Naive thymus-derived CD4-positive, alpha-beta T cell (primary cell): ENCODE measurements at regions not wholly inside any gene's neighbourhood (a gene's known extent, or its start where the extent isn't known, plus 50 kb on each side); places are given as distances from the start of the nearest gene placed in this dataset.

ENCODE experiments used
- ATAC-seq: fragments of 150-1000 bp; cut with Tn5 transposase; 2 replicates; pipeline ENCODE4 v1.10.0; 2021; ENCODE audit warnings: mild to moderate bottlenecking, moderate library complexity
- CTCF ChIA-PET: fragments of 350-600 bp; sonication (Branson Sonifier 250); formaldehyde crosslinking; loops from one replicate; lab custom pipeline; 2021; ENCODE audit warnings: antibody characterized with exemption; lab: Charles Lee
- POLR2A ChIA-PET: fragments of 350-600 bp; sonication (Branson Sonifier 250); formaldehyde crosslinking; loops from one replicate; lab custom pipeline; 2021; ENCODE audit warnings: antibody characterized with exemption, inconsistent platforms; lab: Charles Lee
- DNase-seq, 9 donors: peaks; one replicate each; pipeline versions ENCODE4 v3.0.0 to v3.0.0-alpha.2; 2020 to 2022; ENCODE audit warnings: mixed read lengths in 1 of 9
- H3K27ac ChIP-seq: one replicate; pipeline ENCODE4 v1.7.0; 2013; ENCODE audit warnings: mild to moderate bottlenecking, low read depth, low read length, moderate library complexity
- H3K27me3 ChIP-seq, 2 donors: one replicate each; pipeline ENCODE4 v1.7.0; 2013; ENCODE audit warnings: low read length in 2 of 2, mild to moderate bottlenecking in 2 of 2, moderate library complexity in 2 of 2; ENCODE audit not compliant: control insufficient read depth in 2 of 2, insufficient read depth in 2 of 2
- H3K36me3 ChIP-seq, 3 experiments: 1 replicate in 2 of 3; 2 replicates in 1 of 3; pipeline ENCODE4 v1.7.0; 2013; ENCODE audit warnings: low read length in 3 of 3, mild to moderate bottlenecking in 3 of 3, moderate library complexity in 1 of 3; ENCODE audit not compliant: insufficient read depth in 3 of 3, control insufficient read depth in 2 of 3
- H3K4me1 ChIP-seq, 2 donors: one replicate each; pipeline ENCODE4 v1.7.0; 2013; ENCODE audit warnings: low read length in 2 of 2, mild to moderate bottlenecking in 2 of 2, moderate library complexity in 1 of 2; ENCODE audit not compliant: control insufficient read depth in 2 of 2, insufficient read depth in 2 of 2
- H3K4me3 ChIP-seq: 2 replicates; pipeline ENCODE4 v1.7.0; 2013; ENCODE audit warnings: mild to moderate bottlenecking, low read length
- H3K9me3 ChIP-seq, 3 experiments: 1 replicate in 2 of 3; 2 replicates in 1 of 3; pipeline ENCODE4 v1.7.0; 2013; ENCODE audit warnings: low read length in 3 of 3; ENCODE audit not compliant: control insufficient read depth in 2 of 3
- H3K27ac Mint-ChIP-seq, 9 donors: one replicate each; pipeline ENCODE4 v1.8.0; 2020 to 2022; ENCODE audit warnings: mixed read lengths in 9 of 9, mild to moderate bottlenecking in 8 of 9, moderate library complexity in 5 of 9, inconsistent platforms in 2 of 9
- H3K27me3 Mint-ChIP-seq, 5 donors: one replicate each; pipeline ENCODE4 v1.8.0; 2021 to 2022; ENCODE audit warnings: mixed read lengths in 5 of 5, mild to moderate bottlenecking in 1 of 5
- H3K36me3 Mint-ChIP-seq, 5 donors: one replicate each; pipeline ENCODE4 v1.8.0; 2020 to 2022; ENCODE audit warnings: mixed read lengths in 5 of 5, mild to moderate bottlenecking in 3 of 5, inconsistent platforms in 1 of 5
- H3K4me1 Mint-ChIP-seq, 7 donors: one replicate each; pipeline ENCODE4 v1.8.0; 2020 to 2022; ENCODE audit warnings: mixed read lengths in 7 of 7, mild to moderate bottlenecking in 3 of 7, inconsistent platforms in 1 of 7
- H3K4me3 Mint-ChIP-seq, 10 donors: one replicate each; pipeline ENCODE4 v1.8.0; 2020 to 2022; ENCODE audit warnings: mild to moderate bottlenecking in 10 of 10, mixed read lengths in 10 of 10, moderate library complexity in 6 of 10, inconsistent platforms in 2 of 10
- H3K9me3 Mint-ChIP-seq, 11 donors: one replicate each; pipeline ENCODE4 v1.8.0; 2020 to 2022; ENCODE audit warnings: mixed read lengths in 11 of 11, mild to moderate bottlenecking in 4 of 11, inconsistent platforms in 1 of 11, moderate library complexity in 1 of 11
- intact Hi-C, 2 donors: fragments of 100-400 bp; cut with micrococcal nuclease; formaldehyde crosslinking; loops; one replicate each; pipeline ENCODE4 v1.15.1; 2023

GRCh38 chr12:13433768-13434167, 237.2 kb downstream of the EMP1 start:
- DNase-seq, result no peak
- H3K27me3 ChIP-seq, result no peaks in the 10 kb centered on the region
- H3K27ac ChIP-seq, result no peak overlapping the region
- H3K9me3 ChIP-seq, result no peaks in the 10 kb centered on the region
- ChIA-PET POLR2A (no interaction called here), CTCF (no interaction called here)
- H3K9me3 Mint-ChIP-seq, result peaks cover 0 to 8% (median 0%) of the 10 kb centered on the region in 11 donors
- peaks cover 0 to 9% (median 7%) of the 10 kb centered on the region in 5 donors for H3K27me3 Mint-ChIP-seq
- H3K4me3 Mint-ChIP-seq, result no peak overlapping the region
- no peaks in the 10 kb centered on the region for H3K4me1 Mint-ChIP-seq
- ATAC-seq, result no peak
- intact Hi-C loops, result no loop called here
- H3K4me3 ChIP-seq, result no peak overlapping the region
- H3K4me1 ChIP-seq, result no peaks in the 10 kb centered on the region
- H3K27ac Mint-ChIP-seq, result no peak overlapping the region
- no peaks in the 10 kb centered on the region for H3K36me3 ChIP-seq
- H3K36me3 Mint-ChIP-seq, result no peaks in the 10 kb centered on the region

- ATAC-seq, result no peak
- no peaks in the 10 kb centered on the region for H3K9me3 ChIP-seq
- H3K4me1 ChIP-seq, result no peaks in the 10 kb centered on the region
- H3K27me3 ChIP-seq, result no peaks in the 10 kb centered on the region
- H3K9me3 Mint-ChIP-seq, result peaks cover 0 to 14% (median 0%) of the 10 kb centered on the region in 11 donors
- H3K4me3 Mint-ChIP-seq, result no peak overlapping the region
- H3K27ac Mint-ChIP-seq, result no peak overlapping the region
- no peaks in the 10 kb centered on the region for H3K36me3 Mint-ChIP-seq
- POLR2A ChIA-PET, result no interaction called here
- no peaks in the 10 kb centered on the region for H3K4me1 Mint-ChIP-seq
- H3K27ac ChIP-seq, result no peak overlapping the region
- no peak overlapping the region for H3K4me3 ChIP-seq
- CTCF ChIA-PET, result no interaction called here
- H3K27me3 Mint-ChIP-seq, result peaks cover 0 to 7% (median 0%) of the 10 kb centered on the region in 5 donors
- no peak for DNase-seq
- H3K36me3 ChIP-seq, result no peaks in the 10 kb centered on the region
- intact Hi-C loops, result no loop called here
Measured at GRCh38 chr12:13431041-13431440, 234.5 kb downstream of the EMP1 start.

GRCh38 chr12:13428538-13429265, 232.2 kb downstream of the EMP1 start:
- DNase-seq (no peak), ATAC-seq (no peak)
- Mint-ChIP-seq H3K27ac (no peak overlapping the region), H3K9me3 (peaks cover 0 to 18% (median 0%) of the 10 kb centered on the region in 11 donors), H3K4me3 (no peak overlapping the region), H3K36me3 (no peaks in the 10 kb centered on the region), H3K27me3 (peaks cover 0 to 10% (median 0%) of the 10 kb centered on the region in 5 donors), H3K4me1 (no peaks in the 10 kb centered on the region)
- POLR2A ChIA-PET, result no interaction called here
- Histone ChIP-seq H3K27me3 (no peaks in the 10 kb centered on the region), H3K4me3 (no peak overlapping the region), H3K27ac (no peak overlapping the region), H3K9me3 (no peaks in the 10 kb centered on the region), H3K36me3 (no peaks in the 10 kb centered on the region), H3K4me1 (no peaks in the 10 kb centered on the region)
- CTCF ChIA-PET, result no interaction called here
- intact Hi-C loops, result no loop called here

GRCh38 chr12:13425766-13426165, 229.2 kb downstream of the EMP1 start:
- H3K4me3 ChIP-seq, result no peak overlapping the region
- Mint-ChIP-seq H3K4me1 (no peaks in the 10 kb centered on the region), H3K9me3 (peaks cover 0 to 22% (median 0%) of the 10 kb centered on the region in 11 donors), H3K27ac (no peak overlapping the region), H3K4me3 (no peak overlapping the region), H3K36me3 (no peaks in the 10 kb centered on the region), H3K27me3 (peaks cover 0 to 13% (median 7%) of the 10 kb centered on the region in 5 donors)
- no peak overlapping the region for H3K27ac ChIP-seq
- H3K4me1 ChIP-seq, result no peaks in the 10 kb centered on the region
- POLR2A ChIA-PET, result no interaction called here
- no peak for DNase-seq
- H3K9me3 ChIP-seq, result no peaks in the 10 kb centered on the region
- intact Hi-C loops, result no loop called here
- H3K27me3 ChIP-seq, result no peaks in the 10 kb centered on the region
- ATAC-seq, result no peak
- CTCF ChIA-PET, result no interaction called here
- H3K36me3 ChIP-seq, result no peaks in the 10 kb centered on the region

- H3K36me3 ChIP-seq, result no peaks in the 10 kb centered on the region
- H3K9me3 ChIP-seq, result no peaks in the 10 kb centered on the region
- no peaks in the 10 kb centered on the region for H3K4me1 ChIP-seq
- ChIA-PET POLR2A (no interaction called here), CTCF (no interaction called here)
- Mint-ChIP-seq H3K9me3 (peaks cover 0 to 8% (median 0%) of the 10 kb centered on the region in 11 donors), H3K27me3 (peaks cover 0 to 12% (median 7%) of the 10 kb centered on the region in 5 donors), H3K4me3 (no peak overlapping the region), H3K4me1 (no peaks in the 10 kb centered on the region), H3K27ac (no peak overlapping the region), H3K36me3 (no peaks in the 10 kb centered on the region)
- H3K4me3 ChIP-seq, result no peak overlapping the region
- no peak for ATAC-seq
- intact Hi-C loops, result no loop called here
- no peak for DNase-seq
- H3K27me3 ChIP-seq, result no peaks in the 10 kb centered on the region
- no peak overlapping the region for H3K27ac ChIP-seq
Measured at GRCh38 chr12:13422291-13422690, 225.8 kb downstream of the EMP1 start.

GRCh38 chr12:13417516-13417915, 221.0 kb downstream of the EMP1 start:
- Histone ChIP-seq H3K27me3 (no peaks in the 10 kb centered on the region), H3K4me1 (no peaks in the 10 kb centered on the region), H3K9me3 (no peaks in the 10 kb centered on the region), H3K27ac (no peak overlapping the region), H3K4me3 (no peak overlapping the region), H3K36me3 (no peaks in the 10 kb centered on the region)
- intact Hi-C loops, result no loop called here
- no peak overlapping the region for H3K4me3 Mint-ChIP-seq
- no peaks in the 10 kb centered on the region for H3K36me3 Mint-ChIP-seq
- ATAC-seq (no peak), DNase-seq (no peak)
- peaks cover 0 to 10% (median under 1%) of the 10 kb centered on the region in 11 donors for H3K9me3 Mint-ChIP-seq
- no peak overlapping the region for H3K27ac Mint-ChIP-seq
- POLR2A ChIA-PET, result no interaction called here
- peaks cover 0 to 17% (median 0%) of the 10 kb centered on the region in 5 donors for H3K27me3 Mint-ChIP-seq
- no peaks in the 10 kb centered on the region for H3K4me1 Mint-ChIP-seq
- CTCF ChIA-PET, result no interaction called here

- H3K27me3 Mint-ChIP-seq, result peaks cover 3 to 15% (median 5%) of the 10 kb centered on the region in 5 donors
- no peak overlapping the region for H3K4me3 Mint-ChIP-seq
- intact Hi-C loops, result no loop called here
- peaks cover 0 to 32% (median 20%) of the 10 kb centered on the region in 11 donors for H3K9me3 Mint-ChIP-seq
- H3K4me3 ChIP-seq, result no peak overlapping the region
- H3K4me1 ChIP-seq, result no peaks in the 10 kb centered on the region
- peaks cover 0 to 9% (median 0%) of the 10 kb centered on the region in 3 experiments for H3K9me3 ChIP-seq
- no peaks in the 10 kb centered on the region for H3K36me3 ChIP-seq
- DNase-seq (no peak), ATAC-seq (no peak)
- H3K36me3 Mint-ChIP-seq, result peaks cover 0 to 6% (median 0%) of the 10 kb centered on the region in 5 donors
- POLR2A ChIA-PET, result no interaction called here
- no peaks in the 10 kb centered on the region for H3K4me1 Mint-ChIP-seq
- H3K27ac ChIP-seq, result no peak overlapping the region
- no peaks in the 10 kb centered on the region for H3K27me3 ChIP-seq
- H3K27ac Mint-ChIP-seq, result no peak overlapping the region
- CTCF ChIA-PET, result no interaction called here
Measured at GRCh38 chr12:13411287-13411686, 214.8 kb downstream of the EMP1 start.
